ENCODE measurements at regions not wholly inside any gene's neighbourhood (a gene's known extent, or its start where the extent isn't known, plus 50 kb on each side); places are given as distances from the start of the nearest gene placed in this dataset.
A peak's percentile ranks its signal among the peaks of the same experiment; 100 is the strongest.

DNA sequence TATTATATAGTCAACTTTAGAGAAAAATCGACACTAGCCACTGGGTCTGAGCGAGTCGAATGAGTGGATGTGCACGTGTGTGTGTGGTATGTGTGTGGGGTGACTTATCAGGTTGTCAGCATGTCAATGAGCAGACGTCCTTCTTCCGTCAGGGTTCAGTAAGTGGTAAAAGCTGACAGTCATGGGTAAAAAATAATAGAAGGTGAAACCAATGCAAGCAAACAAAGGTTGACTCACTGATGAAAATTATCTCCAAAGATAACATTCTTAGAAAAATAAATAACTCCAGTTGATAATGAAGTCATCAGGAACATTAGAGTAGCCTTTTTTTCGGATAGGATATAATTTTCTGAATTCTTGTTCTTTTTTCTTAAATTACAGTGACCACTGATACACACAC, 243.8 kb upstream of the FOXQ1 start:
- H3K4me3 ChIP-seq (ENCODE audit: low read depth, low read length), result no peak overlapping the region
- H3K9me3 ChIP-seq (ENCODE audit: control insufficient read depth, insufficient read depth, low read depth, low read length), result no peaks in the 10 kb centered on the region
- H3K27ac ChIP-seq (ENCODE audit: extremely low read depth, low read depth, low read length), result peak overlapping the region; percentile 18; the same call in 1 of the 2 replicates
- POLR2A ChIA-PET, result no interaction called here
- CTCF ChIA-PET, result no interaction called here
- H3K4me1 ChIP-seq (ENCODE audit: control insufficient read depth, insufficient read depth, low read length), result peaks cover 33% of the 10 kb centered on the region
- H3K36me3 ChIP-seq (ENCODE audit: control insufficient read depth in 2 of 2, insufficient read depth in 1 of 2, low read length in 2 of 2), result no peaks in the 10 kb centered on the region
- no peak for TF ChIP-seq ZNF677 (tag by site-specific recombination; IDR thresholded peaks at IDR 0.05)
- TF ChIP-seq ZNF521 (tag by site-specific recombination; IDR thresholded peaks at IDR 0.05), result no peak
- TF ChIP-seq, protein P1, sequence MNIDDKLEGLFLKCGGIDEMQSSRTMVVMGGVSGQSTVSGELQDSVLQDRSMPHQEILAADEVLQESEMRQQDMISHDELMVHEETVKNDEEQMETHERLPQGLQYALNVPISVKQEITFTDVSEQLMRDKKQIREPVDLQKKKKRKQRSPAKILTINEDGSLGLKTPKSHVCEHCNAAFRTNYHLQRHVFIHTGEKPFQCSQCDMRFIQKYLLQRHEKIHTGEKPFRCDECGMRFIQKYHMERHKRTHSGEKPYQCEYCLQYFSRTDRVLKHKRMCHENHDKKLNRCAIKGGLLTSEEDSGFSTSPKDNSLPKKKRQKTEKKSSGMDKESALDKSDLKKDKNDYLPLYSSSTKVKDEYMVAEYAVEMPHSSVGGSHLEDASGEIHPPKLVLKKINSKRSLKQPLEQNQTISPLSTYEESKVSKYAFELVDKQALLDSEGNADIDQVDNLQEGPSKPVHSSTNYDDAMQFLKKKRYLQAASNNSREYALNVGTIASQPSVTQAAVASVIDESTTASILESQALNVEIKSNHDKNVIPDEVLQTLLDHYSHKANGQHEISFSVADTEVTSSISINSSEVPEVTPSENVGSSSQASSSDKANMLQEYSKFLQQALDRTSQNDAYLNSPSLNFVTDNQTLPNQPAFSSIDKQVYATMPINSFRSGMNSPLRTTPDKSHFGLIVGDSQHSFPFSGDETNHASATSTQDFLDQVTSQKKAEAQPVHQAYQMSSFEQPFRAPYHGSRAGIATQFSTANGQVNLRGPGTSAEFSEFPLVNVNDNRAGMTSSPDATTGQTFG (tag by site-specific recombination; IDR thresholded peaks at IDR 0.05; ENCODE audit: borderline replicate concordance), result no peak
- TF ChIP-seq OSR2 (tag by site-specific recombination; IDR thresholded peaks at IDR 0.05), result peak; percentile 58; the same call in 1 of the 2 replicates
- TF ChIP-seq, protein P2, sequence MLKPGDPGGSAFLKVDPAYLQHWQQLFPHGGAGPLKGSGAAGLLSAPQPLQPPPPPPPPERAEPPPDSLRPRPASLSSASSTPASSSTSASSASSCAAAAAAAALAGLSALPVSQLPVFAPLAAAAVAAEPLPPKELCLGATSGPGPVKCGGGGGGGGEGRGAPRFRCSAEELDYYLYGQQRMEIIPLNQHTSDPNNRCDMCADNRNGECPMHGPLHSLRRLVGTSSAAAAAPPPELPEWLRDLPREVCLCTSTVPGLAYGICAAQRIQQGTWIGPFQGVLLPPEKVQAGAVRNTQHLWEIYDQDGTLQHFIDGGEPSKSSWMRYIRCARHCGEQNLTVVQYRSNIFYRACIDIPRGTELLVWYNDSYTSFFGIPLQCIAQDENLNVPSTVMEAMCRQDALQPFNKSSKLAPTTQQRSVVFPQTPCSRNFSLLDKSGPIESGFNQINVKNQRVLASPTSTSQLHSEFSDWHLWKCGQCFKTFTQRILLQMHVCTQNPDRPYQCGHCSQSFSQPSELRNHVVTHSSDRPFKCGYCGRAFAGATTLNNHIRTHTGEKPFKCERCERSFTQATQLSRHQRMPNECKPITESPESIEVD (tag by site-specific recombination; IDR thresholded peaks at IDR 0.05), result no peak
- TF ChIP-seq ZNF121 (tag by site-specific recombination; IDR thresholded peaks at IDR 0.05), result no peak
- TF ChIP-seq, protein P3, sequence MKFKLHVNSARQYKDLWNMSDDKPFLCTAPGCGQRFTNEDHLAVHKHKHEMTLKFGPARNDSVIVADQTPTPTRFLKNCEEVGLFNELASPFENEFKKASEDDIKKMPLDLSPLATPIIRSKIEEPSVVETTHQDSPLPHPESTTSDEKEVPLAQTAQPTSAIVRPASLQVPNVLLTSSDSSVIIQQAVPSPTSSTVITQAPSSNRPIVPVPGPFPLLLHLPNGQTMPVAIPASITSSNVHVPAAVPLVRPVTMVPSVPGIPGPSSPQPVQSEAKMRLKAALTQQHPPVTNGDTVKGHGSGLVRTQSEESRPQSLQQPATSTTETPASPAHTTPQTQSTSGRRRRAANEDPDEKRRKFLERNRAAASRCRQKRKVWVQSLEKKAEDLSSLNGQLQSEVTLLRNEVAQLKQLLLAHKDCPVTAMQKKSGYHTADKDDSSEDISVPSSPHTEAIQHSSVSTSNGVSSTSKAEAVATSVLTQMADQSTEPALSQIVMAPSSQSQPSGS (tag by site-specific recombination; IDR thresholded peaks at IDR 0.05; ENCODE audit: low read depth), result peak; percentile 56; the same call in 1 of the 2 replicates
- TF ChIP-seq ZNF138 (tag by site-specific recombination; IDR thresholded peaks at IDR 0.05; ENCODE audit: borderline replicate concordance), result no peak
- TF ChIP-seq, protein P4, sequence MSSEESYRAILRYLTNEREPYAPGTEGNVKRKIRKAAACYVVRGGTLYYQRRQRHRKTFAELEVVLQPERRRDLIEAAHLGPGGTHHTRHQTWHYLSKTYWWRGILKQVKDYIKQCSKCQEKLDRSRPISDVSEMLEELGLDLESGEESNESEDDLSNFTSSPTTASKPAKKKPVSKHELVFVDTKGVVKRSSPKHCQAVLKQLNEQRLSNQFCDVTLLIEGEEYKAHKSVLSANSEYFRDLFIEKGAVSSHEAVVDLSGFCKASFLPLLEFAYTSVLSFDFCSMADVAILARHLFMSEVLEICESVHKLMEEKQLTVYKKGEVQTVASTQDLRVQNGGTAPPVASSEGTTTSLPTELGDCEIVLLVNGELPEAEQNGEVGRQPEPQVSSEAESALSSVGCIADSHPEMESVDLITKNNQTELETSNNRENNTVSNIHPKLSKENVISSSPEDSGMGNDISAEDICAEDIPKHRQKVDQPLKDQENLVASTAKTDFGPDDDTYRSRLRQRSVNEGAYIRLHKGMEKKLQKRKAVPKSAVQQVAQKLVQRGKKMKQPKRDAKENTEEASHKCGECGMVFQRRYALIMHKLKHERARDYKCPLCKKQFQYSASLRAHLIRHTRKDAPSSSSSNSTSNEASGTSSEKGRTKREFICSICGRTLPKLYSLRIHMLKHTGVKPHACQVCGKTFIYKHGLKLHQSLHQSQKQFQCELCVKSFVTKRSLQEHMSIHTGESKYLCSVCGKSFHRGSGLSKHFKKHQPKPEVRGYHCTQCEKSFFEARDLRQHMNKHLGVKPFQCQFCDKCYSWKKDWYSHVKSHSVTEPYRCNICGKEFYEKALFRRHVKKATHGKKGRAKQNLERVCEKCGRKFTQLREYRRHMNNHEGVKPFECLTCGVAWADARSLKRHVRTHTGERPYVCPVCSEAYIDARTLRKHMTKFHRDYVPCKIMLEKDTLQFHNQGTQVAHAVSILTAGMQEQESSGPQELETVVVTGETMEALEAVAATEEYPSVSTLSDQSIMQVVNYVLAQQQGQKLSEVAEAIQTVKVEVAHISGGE (tag by site-specific recombination; conservative IDR thresholded peaks at IDR 0.05; ENCODE audit: low read depth), result no peak
- no peak for TF ChIP-seq ZNF211 (tag by site-specific recombination; IDR thresholded peaks at IDR 0.05; ENCODE audit: low read depth)
- TF ChIP-seq ZNF132 (tag by site-specific recombination; IDR thresholded peaks at IDR 0.05; ENCODE audit: borderline replicate concordance), result no peak
- TF ChIP-seq, protein P5, sequence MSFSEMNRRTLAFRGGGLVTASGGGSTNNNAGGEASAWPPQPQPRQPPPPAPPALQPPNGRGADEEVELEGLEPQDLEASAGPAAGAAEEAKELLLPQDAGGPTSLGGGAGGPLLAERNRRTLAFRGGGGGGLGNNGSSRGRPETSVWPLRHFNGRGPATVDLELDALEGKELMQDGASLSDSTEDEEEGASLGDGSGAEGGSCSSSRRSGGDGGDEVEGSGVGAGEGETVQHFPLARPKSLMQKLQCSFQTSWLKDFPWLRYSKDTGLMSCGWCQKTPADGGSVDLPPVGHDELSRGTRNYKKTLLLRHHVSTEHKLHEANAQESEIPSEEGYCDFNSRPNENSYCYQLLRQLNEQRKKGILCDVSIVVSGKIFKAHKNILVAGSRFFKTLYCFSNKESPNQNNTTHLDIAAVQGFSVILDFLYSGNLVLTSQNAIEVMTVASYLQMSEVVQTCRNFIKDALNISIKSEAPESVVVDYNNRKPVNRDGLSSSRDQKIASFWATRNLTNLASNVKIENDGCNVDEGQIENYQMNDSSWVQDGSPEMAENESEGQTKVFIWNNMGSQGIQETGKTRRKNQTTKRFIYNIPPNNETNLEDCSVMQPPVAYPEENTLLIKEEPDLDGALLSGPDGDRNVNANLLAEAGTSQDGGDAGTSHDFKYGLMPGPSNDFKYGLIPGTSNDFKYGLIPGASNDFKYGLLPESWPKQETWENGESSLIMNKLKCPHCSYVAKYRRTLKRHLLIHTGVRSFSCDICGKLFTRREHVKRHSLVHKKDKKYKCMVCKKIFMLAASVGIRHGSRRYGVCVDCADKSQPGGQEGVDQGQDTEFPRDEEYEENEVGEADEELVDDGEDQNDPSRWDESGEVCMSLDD (tag by site-specific recombination; IDR thresholded peaks at IDR 0.05), result no peak
- no peak for TF ChIP-seq ZNF785 (tag by site-specific recombination; IDR thresholded peaks at IDR 0.05)
- TF ChIP-seq, protein P6, sequence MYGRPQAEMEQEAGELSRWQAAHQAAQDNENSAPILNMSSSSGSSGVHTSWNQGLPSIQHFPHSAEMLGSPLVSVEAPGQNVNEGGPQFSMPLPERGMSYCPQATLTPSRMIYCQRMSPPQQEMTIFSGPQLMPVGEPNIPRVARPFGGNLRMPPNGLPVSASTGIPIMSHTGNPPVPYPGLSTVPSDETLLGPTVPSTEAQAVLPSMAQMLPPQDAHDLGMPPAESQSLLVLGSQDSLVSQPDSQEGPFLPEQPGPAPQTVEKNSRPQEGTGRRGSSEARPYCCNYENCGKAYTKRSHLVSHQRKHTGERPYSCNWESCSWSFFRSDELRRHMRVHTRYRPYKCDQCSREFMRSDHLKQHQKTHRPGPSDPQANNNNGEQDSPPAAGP (tag by site-specific recombination; IDR thresholded peaks at IDR 0.05), result no peak
- TF ChIP-seq ZNF777 (tag by site-specific recombination; IDR thresholded peaks at IDR 0.05; ENCODE audit: borderline replicate concordance), result no peak
- TF ChIP-seq, protein P7, sequence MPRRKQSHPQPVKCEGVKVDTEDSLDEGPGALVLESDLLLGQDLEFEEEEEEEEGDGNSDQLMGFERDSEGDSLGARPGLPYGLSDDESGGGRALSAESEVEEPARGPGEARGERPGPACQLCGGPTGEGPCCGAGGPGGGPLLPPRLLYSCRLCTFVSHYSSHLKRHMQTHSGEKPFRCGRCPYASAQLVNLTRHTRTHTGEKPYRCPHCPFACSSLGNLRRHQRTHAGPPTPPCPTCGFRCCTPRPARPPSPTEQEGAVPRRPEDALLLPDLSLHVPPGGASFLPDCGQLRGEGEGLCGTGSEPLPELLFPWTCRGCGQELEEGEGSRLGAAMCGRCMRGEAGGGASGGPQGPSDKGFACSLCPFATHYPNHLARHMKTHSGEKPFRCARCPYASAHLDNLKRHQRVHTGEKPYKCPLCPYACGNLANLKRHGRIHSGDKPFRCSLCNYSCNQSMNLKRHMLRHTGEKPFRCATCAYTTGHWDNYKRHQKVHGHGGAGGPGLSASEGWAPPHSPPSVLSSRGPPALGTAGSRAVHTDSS (tag by site-specific recombination; IDR thresholded peaks at IDR 0.05), result no peak
- no peak for TF ChIP-seq ZNF391 (tag by site-specific recombination; IDR thresholded peaks at IDR 0.05; ENCODE audit: borderline replicate concordance, low read depth)
- no peak for TF ChIP-seq SCRT1 (tag by site-specific recombination; IDR thresholded peaks at IDR 0.05; ENCODE audit: borderline replicate concordance)
- TF ChIP-seq ZNF76 (tag by site-specific recombination; IDR thresholded peaks at IDR 0.05; ENCODE audit: borderline replicate concordance, low read depth), result no peak
- TF ChIP-seq ZNF114 (tag by site-specific recombination; IDR thresholded peaks at IDR 0.05), result no peak
- TF ChIP-seq ZNF292 (tag by site-specific recombination; IDR thresholded peaks at IDR 0.05; ENCODE audit: borderline replicate concordance, low read depth), result no peak
- TF ChIP-seq ZNF549 (tag by site-specific recombination; IDR thresholded peaks at IDR 0.05), result no peak
- TF ChIP-seq, protein P8, sequence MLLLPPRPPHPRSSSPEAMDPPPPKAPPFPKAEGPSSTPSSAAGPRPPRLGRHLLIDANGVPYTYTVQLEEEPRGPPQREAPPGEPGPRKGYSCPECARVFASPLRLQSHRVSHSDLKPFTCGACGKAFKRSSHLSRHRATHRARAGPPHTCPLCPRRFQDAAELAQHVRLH (tag by site-specific recombination; IDR thresholded peaks at IDR 0.05), result no peak
